HAP-1 (cell line): ENCODE measurements at regions not wholly inside any gene's neighbourhood (a gene's known extent, or its start where the extent isn't known, plus 50 kb on each side); places are given as distances from the start of the nearest gene placed in this dataset.

Source experiments
- DNase-seq, 2 experiments: peaks; one replicate each; pipeline ENCODE4 v3.0.0-alpha.2; 2016 to 2020; ENCODE audit warnings: low spot score in 2 of 2
- H3K27me3 ChIP-seq: fragments of 250-450 bp; sonication (Bioruptor Pico); 2 replicates; pipeline ENCODE4 v1.5.1; 2020; ENCODE audit warnings: low read depth, mild to moderate bottlenecking, moderate library complexity
- H3K36me3 ChIP-seq: fragments of 250-450 bp; sonication (Bioruptor Pico); replicated peaks from 2 replicates; pipeline ENCODE4 v1.5.1; 2020; ENCODE audit warnings: mild to moderate bottlenecking
- H3K4me1 ChIP-seq: fragments of 250-450 bp; sonication (Bioruptor Pico); 2 replicates; pipeline ENCODE4 v1.5.1; 2020; ENCODE audit warnings: mild to moderate bottlenecking
- H3K4me3 ChIP-seq: fragments of 250-450 bp; sonication (Bioruptor Pico); 2 replicates; pipeline ENCODE4 v1.5.1; 2020; ENCODE audit warnings: mild to moderate bottlenecking, moderate library complexity
- H3K9me3 ChIP-seq: fragments of 250-450 bp; sonication (Bioruptor Pico); 2 replicates; pipeline ENCODE4 v1.5.1; 2020; ENCODE audit warnings: mild to moderate bottlenecking, moderate library complexity
- in situ Hi-C: fragments of 300-500 bp; cut with MboI; formaldehyde crosslinking; loops from 3 replicates; pipeline ENCODE4 v1.14.3; 2020; ENCODE audit warnings: low sequenced_read_pairs, inconsistent platforms, mixed read lengths

DNA sequence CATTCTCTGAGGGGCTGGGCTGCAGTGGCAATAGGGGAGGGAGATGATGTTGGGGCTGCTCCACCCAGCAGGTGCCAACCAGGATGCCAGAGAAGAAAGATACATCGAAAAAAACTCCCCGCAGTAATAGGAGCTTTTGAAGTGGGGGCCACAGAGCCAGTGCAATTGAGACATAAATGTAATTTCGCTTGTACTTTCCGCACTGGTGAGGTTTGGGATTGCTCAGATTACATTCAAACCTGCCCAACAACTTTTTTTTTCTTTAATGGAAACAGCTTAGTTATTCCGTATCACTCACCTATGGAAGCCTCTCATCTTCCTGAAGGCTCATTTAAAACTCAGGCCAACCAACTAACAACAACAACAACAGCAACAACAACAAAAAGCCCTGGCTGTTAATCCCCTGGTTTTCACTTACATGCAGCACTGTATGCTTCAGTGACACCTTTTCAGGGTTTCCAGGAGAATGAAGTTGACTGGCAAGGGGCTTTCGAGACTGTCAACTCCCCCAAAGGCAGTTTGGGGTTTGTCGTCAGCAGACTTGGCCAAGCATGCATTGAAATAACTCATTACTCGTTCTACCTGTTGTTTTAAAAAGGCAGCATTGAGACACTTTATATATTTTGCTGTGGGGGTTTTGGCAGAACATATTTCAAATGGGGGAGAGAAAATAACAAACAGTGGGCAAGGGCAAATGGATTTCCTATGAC lies 163.8 kb downstream of the EBLN2 start:
- Histone ChIP-seq H3K36me3 (no peaks in the 10 kb centered on the region), H3K4me1 (no peaks in the 10 kb centered on the region), H3K4me3 (no peak overlapping the region), H3K9me3 (no peaks in the 10 kb centered on the region), H3K27me3 (peaks cover 18% of the 10 kb centered on the region)
- in situ Hi-C loops: no loop called here
- no peak for DNase-seq

DNA sequence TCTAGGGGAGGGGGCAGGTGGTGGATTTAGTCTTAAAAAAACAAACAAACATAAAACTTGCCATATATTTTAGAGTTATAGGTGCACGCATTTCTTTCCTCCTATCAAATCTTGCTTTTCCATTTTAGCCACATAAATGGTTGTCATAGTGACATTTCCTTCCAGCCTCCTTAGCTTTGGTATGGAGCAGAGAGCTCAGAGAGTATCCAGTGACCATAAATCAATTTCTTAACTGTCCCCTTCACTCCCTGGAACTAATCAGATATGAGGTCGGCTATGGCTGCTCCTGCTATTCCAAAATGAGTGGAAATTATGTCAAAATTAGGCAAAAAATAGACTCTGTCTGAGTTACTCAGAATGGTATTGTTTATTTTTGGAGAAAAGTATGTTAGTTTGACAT lies 164.5 kb downstream of the EBLN2 start:
- H3K27me3 ChIP-seq: peaks cover 18% of the 10 kb centered on the region
- no peaks in the 10 kb centered on the region for H3K36me3 ChIP-seq
- H3K4me1 ChIP-seq: no peaks in the 10 kb centered on the region
- no peaks in the 10 kb centered on the region for H3K9me3 ChIP-seq
- no peak overlapping the region for H3K4me3 ChIP-seq
- DNase-seq: no peak
- in situ Hi-C loops: no loop called here

DNA sequence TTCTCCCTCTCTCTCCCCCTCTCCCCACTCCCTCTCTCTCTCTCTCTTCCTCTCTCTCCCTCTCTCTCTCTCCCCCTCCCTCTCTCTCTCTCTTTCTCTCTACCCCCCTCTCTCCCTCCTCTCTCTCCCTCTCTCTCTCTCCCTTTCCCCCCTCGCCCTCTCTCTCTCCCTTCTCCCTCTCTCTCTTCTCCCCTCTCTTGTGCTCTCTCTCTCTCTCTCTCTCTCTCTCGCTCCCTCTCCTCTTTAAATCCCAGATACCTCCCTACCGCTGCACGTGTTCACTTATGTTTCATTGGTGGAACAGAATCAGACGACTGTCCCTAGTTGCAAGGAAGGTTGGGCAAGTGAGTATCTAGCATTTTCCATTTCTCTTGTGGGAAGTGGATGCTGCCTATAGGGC lies 166.5 kb downstream of the EBLN2 start:
- no peak overlapping the region for H3K4me3 ChIP-seq
- H3K36me3 ChIP-seq: no peaks in the 10 kb centered on the region
- no peaks in the 10 kb centered on the region for H3K9me3 ChIP-seq
- H3K4me1 ChIP-seq: no peaks in the 10 kb centered on the region
- peaks cover 18% of the 10 kb centered on the region for H3K27me3 ChIP-seq
- in situ Hi-C loops: no loop called here
- DNase-seq: no peak

GRCh38 chr3:73228437-73228836 lies 167.0 kb downstream of the EBLN2 start:
- Histone ChIP-seq H3K9me3 (no peaks in the 10 kb centered on the region), H3K27me3 (peaks cover 18% of the 10 kb centered on the region), H3K4me3 (no peak overlapping the region), H3K36me3 (no peaks in the 10 kb centered on the region), H3K4me1 (no peaks in the 10 kb centered on the region)
- in situ Hi-C loops: no loop called here
- no peak for DNase-seq

- Histone ChIP-seq H3K4me1 (no peaks in the 10 kb centered on the region), H3K36me3 (no peaks in the 10 kb centered on the region), H3K9me3 (no peaks in the 10 kb centered on the region), H3K27me3 (peaks cover 18% of the 10 kb centered on the region), H3K4me3 (no peak overlapping the region)
- DNase-seq: no peak
- in situ Hi-C loops: no loop called here
Observed at GRCh38 chr3:73228959-73229358, 167.5 kb downstream of the EBLN2 start.

DNA sequence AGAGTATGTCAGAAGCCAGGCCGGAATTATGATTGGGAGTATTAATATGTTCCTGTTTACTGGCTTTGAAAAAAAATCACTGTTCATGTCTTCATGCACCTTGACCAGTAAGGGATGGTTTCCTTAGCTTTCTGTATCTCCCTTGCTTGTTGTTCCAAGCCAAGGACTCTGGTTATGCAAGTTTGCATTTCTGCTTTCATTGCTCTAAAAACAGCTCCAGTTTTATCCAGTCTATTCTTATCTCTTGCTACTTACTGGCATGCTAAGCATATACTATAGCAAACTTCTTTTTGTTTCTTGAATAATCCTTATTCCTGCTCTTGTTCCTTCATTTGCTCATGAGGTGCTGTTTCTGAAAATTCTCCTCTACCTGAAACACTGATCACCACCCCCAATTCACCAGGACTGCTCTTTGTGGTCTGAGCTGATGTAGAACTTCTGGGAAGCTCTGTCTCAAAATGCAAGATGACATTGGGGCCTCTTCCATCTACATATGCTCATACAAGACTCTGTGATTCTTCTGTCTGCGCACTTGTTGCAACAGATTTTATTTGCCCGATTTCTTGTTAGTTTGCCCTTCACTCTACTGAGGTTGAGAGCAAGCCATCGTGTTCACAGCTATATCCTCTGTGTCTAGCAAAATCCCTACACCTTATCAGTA lies 173.0 kb downstream of the EBLN2 start:
- H3K36me3 ChIP-seq: no peaks in the 10 kb centered on the region
- in situ Hi-C loops: no loop called here
- no peaks in the 10 kb centered on the region for H3K4me1 ChIP-seq
- H3K9me3 ChIP-seq: no peaks in the 10 kb centered on the region
- peaks cover under 1% of the 10 kb centered on the region; the same call in 1 of the 2 replicates for H3K27me3 ChIP-seq
- DNase-seq: no peak
- H3K4me3 ChIP-seq: no peak overlapping the region

DNA sequence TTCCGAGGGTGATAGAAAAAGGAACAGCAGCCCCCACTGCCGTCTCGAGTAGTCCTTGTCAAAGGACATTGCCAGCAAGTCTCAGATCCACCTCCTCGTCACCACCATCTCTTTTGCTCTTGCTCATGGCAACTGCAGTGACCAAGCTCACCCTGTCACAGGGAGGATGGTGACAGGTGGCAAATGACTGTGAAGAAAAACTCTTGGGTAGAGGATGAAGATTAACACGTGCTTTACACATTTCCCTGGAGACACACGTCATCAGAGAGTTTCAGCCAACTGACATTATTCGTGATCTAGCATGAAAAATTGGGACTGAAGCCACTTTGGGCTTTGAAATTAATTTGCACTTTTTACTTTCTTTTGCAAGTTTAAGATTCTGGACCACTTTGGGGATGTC lies 174.3 kb downstream of the EBLN2 start:
- H3K4me3 ChIP-seq: no peak overlapping the region
- in situ Hi-C loops: no loop called here
- DNase-seq: no peak
- no peaks in the 10 kb centered on the region for H3K36me3 ChIP-seq
- no peaks in the 10 kb centered on the region for H3K9me3 ChIP-seq
- no peaks in the 10 kb centered on the region for H3K4me1 ChIP-seq
- H3K27me3 ChIP-seq: no peaks in the 10 kb centered on the region; the same call in 1 of the 2 replicates

GRCh38 chr3:73236867-73237266 lies 175.4 kb downstream of the EBLN2 start:
- no peak overlapping the region for H3K4me3 ChIP-seq
- H3K9me3 ChIP-seq: no peaks in the 10 kb centered on the region
- H3K36me3 ChIP-seq: no peaks in the 10 kb centered on the region
- in situ Hi-C loops: no loop called here
- DNase-seq: no peak
- H3K4me1 ChIP-seq: no peaks in the 10 kb centered on the region
- no peaks in the 10 kb centered on the region; the same call in 1 of the 2 replicates for H3K27me3 ChIP-seq

- Histone ChIP-seq H3K4me1 (no peaks in the 10 kb centered on the region), H3K4me3 (no peak overlapping the region), H3K36me3 (no peaks in the 10 kb centered on the region), H3K9me3 (no peaks in the 10 kb centered on the region), H3K27me3 (no peaks in the 10 kb centered on the region; the same call in 1 of the 2 replicates)
- in situ Hi-C loops: no loop called here
- no peak for DNase-seq
Observed at GRCh38 chr3:73243740-73244139, 182.3 kb downstream of the EBLN2 start.

GRCh38 chr3:73245459-73245858 lies 184.0 kb downstream of the EBLN2 start:
- no peak for DNase-seq
- in situ Hi-C loops: no loop called here
- no peak overlapping the region for H3K4me3 ChIP-seq
- no peaks in the 10 kb centered on the region for H3K4me1 ChIP-seq
- no peaks in the 10 kb centered on the region for H3K9me3 ChIP-seq
- H3K36me3 ChIP-seq: no peaks in the 10 kb centered on the region
- no peaks in the 10 kb centered on the region; the same call in 1 of the 2 replicates for H3K27me3 ChIP-seq

DNA sequence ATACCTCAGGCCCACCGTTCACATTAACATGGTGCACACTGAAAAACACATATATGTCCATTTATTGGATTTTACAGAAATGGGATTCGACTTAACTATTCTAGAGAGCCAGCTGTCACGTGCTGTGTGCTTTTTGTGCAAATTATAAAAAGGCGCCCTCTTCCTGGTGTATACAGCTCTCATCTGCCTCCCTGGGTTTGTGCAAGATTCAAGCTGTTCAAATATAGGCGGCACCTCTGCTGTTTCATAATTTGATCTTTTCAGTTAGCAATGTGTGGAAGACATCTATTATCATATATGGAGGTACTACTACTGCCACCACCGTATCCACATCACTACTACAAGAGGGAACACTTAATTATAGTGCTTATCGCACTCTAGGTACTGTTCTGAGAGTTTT lies 187.6 kb downstream of the EBLN2 start:
- no peaks in the 10 kb centered on the region for H3K27me3 ChIP-seq
- H3K36me3 ChIP-seq: no peaks in the 10 kb centered on the region
- in situ Hi-C loops: no loop called here
- DNase-seq: no peak
- H3K4me3 ChIP-seq: no peak overlapping the region
- no peaks in the 10 kb centered on the region for H3K4me1 ChIP-seq
- no peaks in the 10 kb centered on the region for H3K9me3 ChIP-seq

DNA sequence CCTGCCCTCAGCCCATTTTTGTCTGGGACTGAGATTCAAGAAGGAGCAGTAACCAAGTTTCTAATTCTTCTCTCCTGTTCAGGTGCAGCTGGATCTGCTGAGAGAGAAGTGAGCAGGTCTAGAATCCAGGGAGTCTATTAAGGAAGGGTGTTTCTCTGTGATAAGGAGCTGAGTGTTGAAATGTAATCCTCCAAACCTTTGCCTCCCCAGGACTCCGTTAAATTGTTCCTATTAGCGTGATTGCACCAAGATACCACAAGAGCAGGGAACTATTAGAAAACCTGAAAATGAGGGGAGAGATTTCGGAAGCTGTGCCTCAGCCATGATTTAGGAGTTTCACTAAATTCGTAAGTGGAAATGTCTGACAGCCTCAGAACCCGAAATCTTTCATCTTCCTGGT lies 192.6 kb downstream of the EBLN2 start:
- no peaks in the 10 kb centered on the region for H3K9me3 ChIP-seq
- no peaks in the 10 kb centered on the region for H3K4me1 ChIP-seq
- in situ Hi-C loops: no loop called here
- H3K4me3 ChIP-seq: no peak overlapping the region
- H3K27me3 ChIP-seq: peaks cover 3% of the 10 kb centered on the region; the same call in 1 of the 2 replicates
- no peak for DNase-seq
- no peaks in the 10 kb centered on the region for H3K36me3 ChIP-seq

GRCh38 chr3:73255609-73256029 lies 194.2 kb downstream of the EBLN2 start:
- H3K4me3 ChIP-seq: no peak overlapping the region
- no peaks in the 10 kb centered on the region for H3K9me3 ChIP-seq
- DNase-seq: peak; percentile 3 to 52
- in situ Hi-C loops: no loop called here
- H3K36me3 ChIP-seq: no peaks in the 10 kb centered on the region
- H3K4me1 ChIP-seq: no peaks in the 10 kb centered on the region
- peaks cover 3% of the 10 kb centered on the region; the same call in 1 of the 2 replicates for H3K27me3 ChIP-seq

- H3K9me3 ChIP-seq: no peaks in the 10 kb centered on the region
- no peaks in the 10 kb centered on the region for H3K4me1 ChIP-seq
- H3K4me3 ChIP-seq: no peak overlapping the region
- no peak for DNase-seq
- no peaks in the 10 kb centered on the region for H3K36me3 ChIP-seq
- in situ Hi-C loops: no loop called here
- peaks cover 3% of the 10 kb centered on the region for H3K27me3 ChIP-seq
Observed at GRCh38 chr3:73257186-73257585, 195.7 kb downstream of the EBLN2 start.
